GM12875 (cell line): ENCODE measurements at regions not wholly inside any gene's neighbourhood (a gene's known extent, or its start where the extent isn't known, plus 50 kb on each side); places are given as distances from the start of the nearest gene placed in this dataset.

Experiments used
- H3K4me3 ChIP-seq: one replicate; pipeline ENCODE4 v1.5.1; 2011; ENCODE audit warnings: low read depth, low read length, control low read depth
- CTCF ChIP-seq: IDR thresholded peaks from 2 replicates; pipeline ENCODE4 v1.5.1; 2011; ENCODE audit warnings: low read depth, mild to moderate bottlenecking, control low read depth, inconsistent platforms, low read length, moderate library complexity, borderline replicate concordance; ENCODE audit not compliant: insufficient read depth

GRCh38 chr2:41710944-41711343 lies 336.9 kb upstream of the PKDCC start:
- no peak for TF ChIP-seq CTCF
- no peak overlapping the region for H3K4me3 ChIP-seq

GRCh38 chr2:41711736-41712135 lies 336.1 kb upstream of the PKDCC start:
- no peak for TF ChIP-seq CTCF
- no peak overlapping the region for H3K4me3 ChIP-seq

- TF ChIP-seq CTCF: no peak
- no peak overlapping the region for H3K4me3 ChIP-seq
These were observed 331.3 kb upstream of the PKDCC start for GRCh38 chr2:41716497-41716896.

GRCh38 chr2:41717839-41718238 lies 330.0 kb upstream of the PKDCC start:
- no peak overlapping the region for H3K4me3 ChIP-seq
- TF ChIP-seq CTCF: no peak

- no peak overlapping the region for H3K4me3 ChIP-seq
- TF ChIP-seq CTCF: no peak
These were observed 329.1 kb upstream of the PKDCC start for GRCh38 chr2:41718705-41719104.

- no peak overlapping the region for H3K4me3 ChIP-seq
- no peak for TF ChIP-seq CTCF
These were observed 328.1 kb upstream of the PKDCC start for GRCh38 chr2:41719756-41720155.

GRCh38 chr2:41720331-41721251 lies 327.2 kb upstream of the PKDCC start:
- H3K4me3 ChIP-seq: no peak overlapping the region
- TF ChIP-seq CTCF: no peak
